ENCODE measurements at regions not wholly inside any gene's neighbourhood (a gene's known extent, or its start where the extent isn't known, plus 50 kb on each side); places are given as distances from the start of the nearest gene placed in this dataset.

DNA sequence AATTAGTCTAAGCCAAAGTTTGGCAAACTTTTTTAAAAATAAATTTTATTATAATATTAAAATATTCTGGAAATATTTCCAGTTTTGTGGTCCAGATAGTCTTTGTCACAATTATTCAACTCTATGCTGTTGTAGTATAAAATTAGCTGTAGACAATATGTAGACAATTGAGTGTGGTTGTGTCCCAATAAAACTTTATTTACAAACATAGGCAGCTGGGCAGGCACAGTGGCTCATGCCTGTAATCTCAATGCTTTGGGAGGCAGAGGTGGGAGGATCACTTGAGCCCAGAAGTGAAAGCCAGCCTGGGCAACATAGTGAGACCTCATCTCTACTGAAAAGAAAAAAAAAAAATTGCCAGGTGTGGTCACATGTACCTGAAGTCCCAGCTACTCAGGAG, 150.5 kb upstream of the EPB41L4A start:
- TF ChIP-seq CTCF (IDR thresholded peaks at IDR 0.05 in 8 of 11, conservative IDR thresholded peaks at IDR 0.05 in 3 of 11) (no peak), POLR2A (IDR thresholded peaks at IDR 0.05) (no peak), POLR2AphosphoS5 (IDR thresholded peaks at IDR 0.05) (no peak)

All from spleen (tissue), 7 donors.